Large intestine (tissue), 3 donors: ENCODE measurements at regions not wholly inside any gene's neighbourhood (a gene's known extent, or its start where the extent isn't known, plus 50 kb on each side); places are given as distances from the start of the nearest gene placed in this dataset.
"Not testable (repeated sequence)": the region's sequence is repeated elsewhere in the genome, so short reads cannot be mapped to it uniquely, and the experiment has no call there.

Experiments used
- DNase-seq, 2 donors: peaks; one replicate each; pipeline versions ENCODE4 v3.0.0 to v3.0.0-alpha.2; 2013
- H3K27ac ChIP-seq: one replicate; pipeline ENCODE4 v1.5.1; 2013; ENCODE audit warnings: low read length
- H3K27me3 ChIP-seq: 2 replicates; pipeline ENCODE4 v1.6.1; 2013; ENCODE audit warnings: low read length; ENCODE audit not compliant: control insufficient read depth, insufficient read depth
- H3K36me3 ChIP-seq: 2 replicates; pipeline ENCODE4 v1.6.1; 2013; ENCODE audit warnings: low read length; ENCODE audit not compliant: control insufficient read depth, insufficient read depth
- H3K4me1 ChIP-seq: one replicate; pipeline ENCODE4 v1.6.1; 2013; ENCODE audit warnings: low read length; ENCODE audit not compliant: control insufficient read depth, insufficient read depth
- H3K4me3 ChIP-seq: one replicate; pipeline ENCODE4 v1.5.1; 2013; ENCODE audit warnings: low read length
- H3K9me3 ChIP-seq: one replicate; pipeline ENCODE4 v1.6.1; 2013; ENCODE audit warnings: mild to moderate bottlenecking, low read depth, low read length, moderate library complexity; ENCODE audit not compliant: control insufficient read depth
- WGBS: methylation state at CpG from one replicate; pipeline ENCODE4 v1.1.5; 2013; ENCODE audit warnings: low lambda C conversion rate; ENCODE audit not compliant: insufficient coverage; 5-methylcytosine and 5-hydroxymethylcytosine counted together

DNA sequence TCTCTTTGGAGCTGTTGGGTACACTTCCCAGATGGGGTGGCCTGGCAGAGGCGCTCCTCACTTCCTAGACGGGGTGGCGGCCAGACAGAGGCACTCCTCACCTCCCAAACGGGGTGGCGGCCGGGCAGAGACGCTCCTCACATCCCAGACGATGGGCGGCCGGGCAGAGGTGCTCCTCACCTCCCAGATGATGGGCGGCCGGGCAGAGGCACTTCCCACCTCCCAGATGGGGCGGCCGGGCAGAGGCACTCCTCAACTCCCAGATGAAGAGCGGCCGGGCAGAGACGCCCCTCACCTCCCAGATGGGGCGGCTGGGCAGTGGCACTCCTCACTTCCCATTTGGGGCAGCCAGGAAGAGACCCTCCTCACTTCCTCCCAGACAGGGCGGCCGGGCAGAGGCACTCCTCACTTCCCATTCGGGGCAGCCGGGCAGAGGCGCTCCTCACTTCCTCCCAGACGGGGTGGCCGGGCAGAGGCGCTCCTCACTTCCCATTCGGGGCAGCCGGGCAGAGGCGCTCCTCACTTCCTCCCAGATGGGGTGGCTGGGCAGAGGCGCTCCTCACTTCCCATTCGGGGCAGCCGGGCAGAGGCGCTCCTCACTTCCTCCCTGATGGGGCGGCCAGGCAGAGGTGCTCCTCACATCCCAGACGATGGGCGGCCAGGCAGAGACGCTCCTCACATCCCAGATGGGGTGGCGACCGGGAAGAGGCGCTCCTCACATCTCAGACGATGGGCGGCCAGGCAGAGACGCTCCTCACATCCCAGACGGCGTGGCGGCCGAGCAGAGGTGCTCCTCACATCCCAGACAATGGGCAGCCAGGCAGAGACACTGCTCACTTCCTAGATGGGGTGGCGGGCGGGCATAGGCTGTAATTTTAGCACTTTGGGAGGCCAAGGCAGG lies 105.3 kb downstream of the ERMARD start:
- not testable (repeated sequence) for H3K36me3 ChIP-seq, H3K4me1 ChIP-seq, DNase-seq, H3K27ac ChIP-seq, H3K27me3 ChIP-seq, H3K4me3 ChIP-seq
- peaks cover 23% of the 10 kb centered on the region for H3K9me3 ChIP-seq
- WGBS, result no CpG with 5 or more reads among the region's 49 CpGs

- no peaks in the 10 kb centered on the region for H3K27me3 ChIP-seq
- peaks cover 23% of the 10 kb centered on the region for H3K9me3 ChIP-seq
- no CpG with 5 or more reads among the region's 4 CpGs for WGBS
Observed at GRCh38 chr6:169854813-169855212, 103.4 kb downstream of the ERMARD start.

GRCh38 chr6:169854083-169854725 lies 102.8 kb downstream of the ERMARD start:
- Histone ChIP-seq H3K9me3 (peaks cover 21% of the 10 kb centered on the region), H3K4me1 (no peaks in the 10 kb centered on the region), H3K4me3 (no peak overlapping the region), H3K36me3 (no peaks in the 10 kb centered on the region), H3K27ac (no peak overlapping the region), H3K27me3 (no peaks in the 10 kb centered on the region)
- WGBS, result no CpG with 5 or more reads among the region's 12 CpGs
- DNase-seq, result no peak

More at GRCh38 chr6:169854813-169855212, 103.4 kb downstream of the ERMARD start:
- DNase-seq, result no peak
- Histone ChIP-seq H3K4me3 (no peak overlapping the region), H3K27ac (no peak overlapping the region), H3K4me1 (no peaks in the 10 kb centered on the region), H3K36me3 (no peaks in the 10 kb centered on the region)

DNA sequence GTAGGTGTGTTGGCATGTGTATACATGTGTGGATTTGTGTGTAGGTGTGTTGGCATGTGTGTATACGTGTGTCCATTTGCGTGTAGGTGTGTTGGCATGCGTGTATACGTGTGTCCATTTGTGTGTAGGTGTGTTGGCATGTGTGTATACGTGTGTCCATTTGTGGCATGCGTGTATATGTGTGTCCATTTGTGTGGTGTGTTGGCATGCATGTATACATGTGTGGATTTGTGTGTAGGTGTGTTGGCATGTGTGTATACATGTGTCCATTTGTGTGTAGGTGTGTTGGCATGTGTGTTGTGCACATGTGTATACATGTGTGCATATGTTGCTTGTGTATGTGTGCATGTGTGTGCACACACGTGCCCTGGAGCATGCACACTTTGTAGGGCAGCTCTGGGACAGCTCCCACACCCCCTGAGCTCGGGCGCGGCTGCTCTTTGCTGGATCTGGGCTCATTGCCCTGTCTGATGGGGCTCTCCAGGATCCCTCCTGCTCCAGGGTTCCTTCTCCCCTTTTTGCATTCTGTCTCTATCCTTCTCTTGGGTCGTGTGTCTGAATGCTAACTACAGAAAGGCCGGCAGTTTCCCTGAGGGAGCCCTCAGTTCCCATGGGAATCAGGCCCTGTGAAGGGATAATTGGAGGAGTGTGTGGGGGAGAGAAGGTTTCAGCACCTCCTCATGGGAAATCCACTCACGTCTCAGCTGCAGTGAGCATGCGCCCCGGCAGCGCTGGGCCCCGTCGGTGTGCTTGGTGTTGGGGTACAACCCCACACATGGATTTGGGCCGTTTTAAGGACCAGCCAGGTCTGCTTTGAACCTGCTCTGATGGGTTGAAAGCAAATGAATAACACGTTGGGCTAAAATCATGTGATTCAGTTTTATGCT lies 102.0 kb downstream of the ERMARD start:
- DNase-seq, result no peak
- WGBS, result 53% methylated on average over 2 of the region's 20 CpGs

GRCh38 chr6:169852504-169853195 lies 101.2 kb downstream of the ERMARD start:
- no peaks in the 10 kb centered on the region for H3K36me3 ChIP-seq
- whole genome bisulfite sequencing, result no CpG with 5 or more reads among the region's 5 CpGs
- no peak for DNase-seq
- no peaks in the 10 kb centered on the region for H3K4me1 ChIP-seq
- peaks cover 12% of the 10 kb centered on the region for H3K9me3 ChIP-seq
- no peak overlapping the region for H3K27ac ChIP-seq
- no peaks in the 10 kb centered on the region for H3K27me3 ChIP-seq
- H3K4me3 ChIP-seq, result no peak overlapping the region

More for the DNA sequence above, 102.0 kb downstream of the ERMARD start:
- peaks cover 16% of the 10 kb centered on the region for H3K9me3 ChIP-seq
- H3K36me3 ChIP-seq, result no peaks in the 10 kb centered on the region
- H3K27ac ChIP-seq, result no peak overlapping the region
- no peaks in the 10 kb centered on the region for H3K27me3 ChIP-seq
- H3K4me1 ChIP-seq, result no peaks in the 10 kb centered on the region
- H3K4me3 ChIP-seq, result no peak overlapping the region

- DNase-seq, result no peak
- no peaks in the 10 kb centered on the region for H3K36me3 ChIP-seq
- H3K27ac ChIP-seq, result no peak overlapping the region
- H3K4me1 ChIP-seq, result no peaks in the 10 kb centered on the region
- WGBS, result no CpG with 5 or more reads among the region's 22 CpGs
- no peaks in the 10 kb centered on the region for H3K27me3 ChIP-seq
- H3K9me3 ChIP-seq, result peaks cover 6% of the 10 kb centered on the region
- H3K4me3 ChIP-seq, result no peak overlapping the region
Observed at GRCh38 chr6:169851641-169852503, 100.5 kb downstream of the ERMARD start.

DNA sequence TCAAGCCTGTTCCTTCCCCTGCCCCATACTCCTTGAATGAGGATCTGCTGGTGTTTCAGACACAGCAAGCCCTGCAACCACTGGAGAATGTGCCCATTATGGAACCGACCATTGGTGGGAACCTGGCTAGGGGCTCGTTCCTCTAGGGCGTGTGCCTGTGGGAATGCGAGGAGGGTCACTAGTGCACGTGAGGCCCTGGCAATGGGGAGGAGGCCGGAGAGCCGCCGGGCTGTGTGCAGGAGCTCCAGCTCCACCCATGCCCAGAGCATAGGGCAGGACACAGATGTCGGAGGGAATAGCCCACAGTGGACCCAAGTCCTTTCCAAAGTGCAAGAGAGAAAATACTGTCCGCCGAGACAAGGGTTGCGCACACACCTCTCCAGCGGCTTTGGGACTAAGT lies 99.3 kb downstream of the ERMARD start:
- Histone ChIP-seq H3K27ac (no peak overlapping the region), H3K9me3 (no peaks in the 10 kb centered on the region), H3K4me1 (no peaks in the 10 kb centered on the region), H3K4me3 (no peak overlapping the region), H3K36me3 (no peaks in the 10 kb centered on the region), H3K27me3 (no peaks in the 10 kb centered on the region)
- no peak for DNase-seq
- WGBS, result 100% methylated on average over 1 of the region's 13 CpGs

DNA sequence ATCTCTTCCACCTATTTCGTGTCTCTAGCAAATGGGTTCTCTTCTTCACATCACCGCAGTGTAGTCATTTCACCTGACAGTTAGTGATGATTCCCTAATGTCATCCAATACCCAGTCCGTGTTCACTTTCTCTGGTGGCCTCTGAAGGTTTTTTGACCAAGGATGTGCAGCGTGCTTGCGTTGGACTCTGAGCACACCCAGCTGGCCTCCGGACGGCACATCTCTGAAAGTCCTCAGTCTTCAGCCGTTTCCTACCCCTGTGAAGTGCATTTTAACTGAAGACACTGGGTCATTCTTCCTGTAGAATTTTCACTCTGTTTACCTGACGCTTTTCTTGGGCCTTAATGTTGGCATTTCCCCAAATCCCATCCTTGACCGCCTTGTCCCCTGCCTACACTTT lies 98.7 kb downstream of the ERMARD start:
- H3K4me1 ChIP-seq, result no peaks in the 10 kb centered on the region
- H3K27ac ChIP-seq, result no peak overlapping the region
- H3K27me3 ChIP-seq, result no peaks in the 10 kb centered on the region
- H3K9me3 ChIP-seq, result no peaks in the 10 kb centered on the region
- H3K4me3 ChIP-seq, result no peak overlapping the region
- DNase-seq, result no peak
- H3K36me3 ChIP-seq, result no peaks in the 10 kb centered on the region
- 67% methylated on average over 1 of the region's 10 CpGs for WGBS

DNA sequence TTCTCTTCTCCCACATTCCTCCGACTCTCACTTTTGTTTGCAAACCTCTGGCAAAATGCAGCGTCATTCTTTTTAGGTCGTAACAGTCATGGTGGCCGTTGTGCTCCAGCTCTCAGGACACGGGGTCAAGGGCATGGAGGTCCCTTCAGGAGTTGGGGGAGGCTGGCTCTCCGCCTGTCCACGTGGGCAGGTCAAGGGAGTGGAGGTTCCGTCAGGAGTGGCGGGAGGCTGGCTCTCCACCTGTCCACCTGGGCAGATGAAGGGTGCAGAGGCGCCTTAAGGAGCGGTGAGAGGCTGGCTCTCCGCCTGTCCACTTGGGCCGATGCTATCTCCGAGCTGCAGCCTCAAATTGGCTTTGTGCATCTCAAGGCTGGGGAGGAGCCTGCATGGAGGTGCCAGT lies 98.0 kb downstream of the ERMARD start:
- Histone ChIP-seq H3K36me3 (no peaks in the 10 kb centered on the region), H3K9me3 (no peaks in the 10 kb centered on the region), H3K27me3 (no peaks in the 10 kb centered on the region), H3K4me3 (no peak overlapping the region), H3K27ac (no peak overlapping the region), H3K4me1 (no peaks in the 10 kb centered on the region)
- no peak for DNase-seq
- WGBS, result no CpG with 5 or more reads among the region's 14 CpGs
